ENCODE measurements at regions not wholly inside any gene's neighbourhood (a gene's known extent, or its start where the extent isn't known, plus 50 kb on each side); places are given as distances from the start of the nearest gene placed in this dataset.

DNA sequence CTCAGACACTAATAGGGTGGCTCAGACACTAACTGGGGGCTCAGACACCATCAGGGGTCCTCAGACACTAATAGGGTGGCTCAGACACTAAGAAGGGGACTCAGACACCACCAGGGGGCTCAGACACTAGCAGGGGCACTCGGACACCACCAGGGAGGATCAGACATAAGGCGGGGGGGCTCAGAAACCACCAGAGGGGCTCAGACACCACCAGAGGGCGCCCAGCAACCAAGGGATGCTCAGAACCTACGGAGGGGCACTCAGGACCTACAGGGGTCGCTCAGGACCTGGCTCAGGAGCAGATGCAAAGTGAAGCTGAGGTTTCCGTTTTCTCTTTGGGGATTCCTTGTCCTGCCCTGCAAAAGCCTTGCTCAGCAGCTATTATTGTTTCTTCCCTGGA lies 448.5 kb downstream of the TMEM121 start:
- TF ChIP-seq NR3C1 (CRISPR knock-in tag; IDR thresholded peaks at IDR 0.05), result no peak
- no peak for TF ChIP-seq ZBTB34 (CRISPR knock-in tag; IDR thresholded peaks at IDR 0.05)
- TF ChIP-seq RFX5 (IDR thresholded peaks at IDR 0.05; ENCODE audit: low read depth, low read length), result no peak
- TF ChIP-seq ZNF543 (CRISPR knock-in tag; IDR thresholded peaks at IDR 0.05), result no peak
- no peak for TF ChIP-seq AFF4 (CRISPR knock-in tag; IDR thresholded peaks at IDR 0.05)
- TF ChIP-seq E2F1 (CRISPR knock-in tag; IDR thresholded peaks at IDR 0.05), result no peak
- no peak for TF ChIP-seq NFRKB (IDR thresholded peaks at IDR 0.05)
- TF ChIP-seq RAD21 (CRISPR knock-in tag; IDR thresholded peaks at IDR 0.05), result no peak
- no peak for TF ChIP-seq WIZ (CRISPR knock-in tag; IDR thresholded peaks at IDR 0.05)
- no peak for TF ChIP-seq SETDB1 (CRISPR knock-in tag; IDR thresholded peaks at IDR 0.05; ENCODE audit: borderline replicate concordance)
- TF ChIP-seq, protein P1, sequence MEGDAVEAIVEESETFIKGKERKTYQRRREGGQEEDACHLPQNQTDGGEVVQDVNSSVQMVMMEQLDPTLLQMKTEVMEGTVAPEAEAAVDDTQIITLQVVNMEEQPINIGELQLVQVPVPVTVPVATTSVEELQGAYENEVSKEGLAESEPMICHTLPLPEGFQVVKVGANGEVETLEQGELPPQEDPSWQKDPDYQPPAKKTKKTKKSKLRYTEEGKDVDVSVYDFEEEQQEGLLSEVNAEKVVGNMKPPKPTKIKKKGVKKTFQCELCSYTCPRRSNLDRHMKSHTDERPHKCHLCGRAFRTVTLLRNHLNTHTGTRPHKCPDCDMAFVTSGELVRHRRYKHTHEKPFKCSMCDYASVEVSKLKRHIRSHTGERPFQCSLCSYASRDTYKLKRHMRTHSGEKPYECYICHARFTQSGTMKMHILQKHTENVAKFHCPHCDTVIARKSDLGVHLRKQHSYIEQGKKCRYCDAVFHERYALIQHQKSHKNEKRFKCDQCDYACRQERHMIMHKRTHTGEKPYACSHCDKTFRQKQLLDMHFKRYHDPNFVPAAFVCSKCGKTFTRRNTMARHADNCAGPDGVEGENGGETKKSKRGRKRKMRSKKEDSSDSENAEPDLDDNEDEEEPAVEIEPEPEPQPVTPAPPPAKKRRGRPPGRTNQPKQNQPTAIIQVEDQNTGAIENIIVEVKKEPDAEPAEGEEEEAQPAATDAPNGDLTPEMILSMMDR (CRISPR knock-in tag; IDR thresholded peaks at IDR 0.05), result peak; percentile 51

Measured in HepG2 (cell line).